Common myeloid progenitor, CD34-positive (primary cell): ENCODE measurements at regions not wholly inside any gene's neighbourhood (a gene's known extent, or its start where the extent isn't known, plus 50 kb on each side); places are given as distances from the start of the nearest gene placed in this dataset.

Source experiments
- CTCF ChIA-PET: fragments of 350-600 bp; sonication (Branson Sonifier 250); formaldehyde crosslinking; loops from one replicate; lab custom pipeline; 2021; ENCODE audit warnings: antibody characterized with exemption; lab: Charles Lee
- POLR2A ChIA-PET: fragments of 350-600 bp; sonication (Branson Sonifier 250); formaldehyde crosslinking; loops from one replicate; lab custom pipeline; 2021; ENCODE audit warnings: antibody characterized with exemption; lab: Charles Lee
- DNase-seq, 3 donors: peaks; one replicate each; pipeline versions ENCODE4 v3.0.0 to v3.0.0-alpha.2; 2013
- H3K27ac ChIP-seq, 2 experiments: 1 replicate in 1 of 2; 2 replicates in 1 of 2; pipeline ENCODE4 v1.7.0; 2013; ENCODE audit warnings: inconsistent platforms in 2 of 2, low read length in 2 of 2, mild to moderate bottlenecking in 2 of 2, low read depth in 1 of 2, moderate library complexity in 1 of 2; ENCODE audit not compliant: severe bottlenecking in 2 of 2, insufficient read depth in 1 of 2, poor library complexity in 1 of 2
- H3K27me3 ChIP-seq, 5 experiments: replicated peaks in 2 of 5; 1 replicate in 3 of 5; 2 replicates in 2 of 5; pipeline versions ENCODE4 v1.6.1 to v1.7.0; 2013; ENCODE audit warnings: low read length in 4 of 5, mild to moderate bottlenecking in 2 of 5, moderate library complexity in 2 of 5, inconsistent platforms in 1 of 5; ENCODE audit not compliant: insufficient read depth in 5 of 5, control insufficient read depth in 4 of 5
- H3K36me3 ChIP-seq, 4 experiments: 1 replicate in 2 of 4; 2 replicates in 2 of 4; pipeline versions ENCODE4 v1.6.1 to v1.7.0; 2013; ENCODE audit warnings: low read length in 3 of 4, control low read depth in 1 of 4, mild to moderate bottlenecking in 1 of 4; ENCODE audit not compliant: control insufficient read depth in 4 of 4, insufficient read depth in 4 of 4
- H3K4me1 ChIP-seq, 4 experiments: 1 replicate in 3 of 4; 2 replicates in 1 of 4; pipeline versions ENCODE4 v1.6.1 to v1.7.1; 2013; ENCODE audit warnings: low read length in 3 of 4, mild to moderate bottlenecking in 3 of 4, control low read depth in 1 of 4, inconsistent platforms in 1 of 4, moderate library complexity in 1 of 4; ENCODE audit not compliant: control insufficient read depth in 4 of 4, insufficient read depth in 4 of 4; ENCODE audit errors: control extremely low read depth in 1 of 4
- H3K4me3 ChIP-seq, 7 experiments: 1 replicate in 4 of 7; 2 replicates in 3 of 7; pipeline versions ENCODE4 v1.5.1 to v1.7.0; 2013; ENCODE audit warnings: mild to moderate bottlenecking in 7 of 7, low read length in 6 of 7, moderate library complexity in 6 of 7, inconsistent platforms in 2 of 7, low read depth in 2 of 7, control low read depth in 1 of 7; ENCODE audit not compliant: insufficient read depth in 4 of 7, control insufficient read depth in 1 of 7; ENCODE audit errors: extremely low read depth in 1 of 7
- H3K9me3 ChIP-seq, 5 experiments: 1 replicate in 4 of 5; 2 replicates in 1 of 5; pipeline versions ENCODE4 v1.6.1 to v1.7.1; 2013; ENCODE audit warnings: low read length in 4 of 5, mild to moderate bottlenecking in 2 of 5, inconsistent platforms in 1 of 5, low read depth in 1 of 5, moderate library complexity in 1 of 5; ENCODE audit not compliant: control insufficient read depth in 4 of 5, insufficient read depth in 2 of 5; ENCODE audit errors: control extremely low read depth in 1 of 5
- WGBS: methylation state at CpG from one replicate; pipeline ENCODE4 v1.1.5; 2013; ENCODE audit not compliant: insufficient coverage; 5-methylcytosine and 5-hydroxymethylcytosine counted together

DNA sequence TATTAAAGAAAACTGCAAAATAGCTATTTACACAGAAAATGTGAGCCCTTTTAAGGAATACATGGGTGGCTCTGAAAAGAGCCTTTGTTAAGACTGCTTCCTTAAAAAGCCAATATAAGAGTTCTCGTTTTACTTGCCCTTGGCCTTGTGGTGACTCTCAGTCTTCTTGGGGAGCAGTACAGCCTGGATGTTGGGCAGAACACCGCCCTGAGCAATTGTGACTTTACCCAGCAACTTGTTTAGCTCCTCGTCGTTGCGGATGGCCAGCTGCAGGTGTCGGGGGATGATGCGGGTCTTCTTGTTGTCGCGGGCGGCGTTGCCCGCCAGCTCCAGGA lies 111.5 kb downstream of the HFE start:
- H3K36me3 ChIP-seq, result peaks cover 0 to 7% (median 0%) of the 10 kb centered on the region in 4 experiments
- POLR2A ChIA-PET, result interaction anchor here (0.7 to 4.7 kb wide), 17 partner anchors 10 to 1695 kb away, joined by 3 to 92 read pairs (median 7); a partner anchor contains a TSS
- peak overlapping the region; percentile 80 to 99 (median 96) for H3K4me3 ChIP-seq
- CTCF ChIA-PET, result interaction anchor here (1.2 to 7.2 kb wide), 9 partner anchors 13 to 934 kb away, joined by 3 to 76 read pairs (median 5); a partner anchor contains a TSS
- H3K9me3 ChIP-seq, result no peaks in the 10 kb centered on the region
- peak overlapping the region; percentile 83 to 91 for H3K27ac ChIP-seq
- no peaks in the 10 kb centered on the region for H3K27me3 ChIP-seq
- WGBS, result 0% methylated on average over 9 of the region's 12 CpGs
- H3K4me1 ChIP-seq, result peaks cover 19 to 54% (median 43%) of the 10 kb centered on the region in 4 experiments
- peak in 1 of 3 donors; percentile 67 for DNase-seq

DNA sequence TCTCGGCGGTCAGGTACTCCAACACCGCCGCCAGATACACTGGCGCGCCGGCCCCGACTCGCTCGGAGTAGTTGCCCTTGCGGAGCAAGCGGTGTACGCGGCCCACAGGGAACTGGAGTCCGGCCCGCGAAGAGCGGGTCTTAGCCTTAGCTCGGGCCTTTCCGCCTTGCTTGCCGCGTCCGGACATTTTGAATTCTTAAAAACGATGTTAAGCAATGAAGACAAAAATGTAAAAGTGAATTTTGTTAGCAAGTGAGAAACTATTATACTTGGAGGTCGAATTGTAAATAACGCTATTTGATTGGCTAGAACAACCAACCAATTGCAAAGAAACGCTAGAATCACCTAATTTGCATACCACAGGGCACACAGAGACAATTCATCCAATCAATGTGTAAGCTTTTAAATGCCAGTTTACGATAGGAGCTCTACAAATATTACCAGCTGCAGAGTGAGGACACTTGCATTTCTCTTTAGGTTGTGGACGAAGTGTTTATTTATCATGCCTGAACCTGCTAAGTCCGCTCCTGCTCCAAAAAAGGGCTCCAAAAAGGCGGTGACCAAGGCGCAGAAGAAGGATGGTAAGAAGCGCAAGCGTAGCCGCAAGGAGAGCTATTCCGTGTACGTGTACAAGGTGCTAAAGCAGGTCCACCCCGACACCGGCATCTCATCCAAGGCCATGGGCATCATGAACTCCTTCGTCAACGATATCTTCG lies 112.0 kb downstream of the HFE start:
- Histone ChIP-seq H3K4me1 (peaks cover 23 to 58% (median 46%) of the 10 kb centered on the region in 4 experiments), H3K27me3 (no peaks in the 10 kb centered on the region), H3K36me3 (peaks cover 0 to 7% (median 0%) of the 10 kb centered on the region in 4 experiments), H3K27ac (peak overlapping the region; percentile 83 to 91), H3K9me3 (no peaks in the 10 kb centered on the region), H3K4me3 (peak overlapping the region; percentile 80 to 99 (median 96))
- POLR2A ChIA-PET, result interaction anchor here (0.7 to 4.7 kb wide), 18 partner anchors 10 to 1694 kb away, joined by 3 to 92 read pairs (median 6); a partner anchor contains a TSS
- CTCF ChIA-PET, result interaction anchor here (0.7 to 7.2 kb wide), 15 partner anchors 14 to 954 kb away, joined by 3 to 76 read pairs (median 4); a partner anchor contains a TSS
- WGBS, result 0% methylated on average over 33 of the region's 42 CpGs
- peak; percentile 95 to 98 (median 97) for DNase-seq

DNA sequence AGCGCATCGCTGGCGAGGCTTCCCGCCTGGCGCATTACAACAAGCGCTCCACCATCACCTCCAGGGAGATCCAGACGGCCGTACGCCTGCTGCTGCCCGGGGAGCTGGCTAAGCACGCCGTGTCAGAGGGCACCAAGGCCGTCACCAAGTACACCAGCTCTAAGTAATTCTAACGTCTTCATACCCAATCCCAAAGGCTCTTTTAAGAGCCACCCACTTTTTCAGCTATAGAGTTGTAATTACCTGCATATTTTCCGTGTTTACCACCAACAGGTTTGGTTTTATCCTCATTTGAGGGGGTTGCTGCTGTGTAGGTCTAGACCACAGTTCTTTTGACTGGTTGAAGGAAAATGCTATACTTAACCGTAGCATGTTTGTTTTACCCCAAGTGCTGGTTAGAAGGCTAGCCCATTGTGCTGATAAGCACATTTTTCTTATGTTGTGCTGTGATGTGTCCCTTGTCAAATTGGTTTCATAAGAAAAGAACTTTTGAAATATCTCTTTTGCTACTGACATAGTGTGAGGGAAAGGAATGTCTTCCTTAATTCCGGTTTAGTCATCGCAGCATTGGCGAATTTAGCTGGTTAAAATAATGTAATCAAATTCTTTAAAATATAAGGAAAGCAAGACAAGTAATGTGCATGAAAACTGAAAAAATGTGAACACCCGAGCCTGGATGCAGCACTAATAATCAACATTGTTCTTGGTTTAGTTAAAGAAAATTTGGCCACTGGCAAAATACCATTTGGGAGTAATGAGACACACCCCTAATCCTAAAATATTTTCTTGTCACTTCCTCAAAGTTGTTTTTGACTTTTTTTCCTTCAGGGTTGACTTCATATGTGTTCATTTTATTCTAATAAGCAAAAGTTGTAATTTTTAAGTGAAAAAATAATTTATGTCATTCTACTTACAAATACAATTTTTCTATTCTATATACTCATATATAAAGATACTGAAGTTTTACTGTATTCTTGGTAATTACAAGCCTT lies 112.8 kb downstream of the HFE start:
- CTCF ChIA-PET, result interaction anchor here (0.7 to 7.2 kb wide), 11 partner anchors 14 to 953 kb away, joined by 3 to 76 read pairs (median 4); a partner anchor contains a TSS
- Histone ChIP-seq H3K27ac (peak overlapping the region; percentile 36 to 91), H3K4me1 (peaks cover 18 to 55% (median 38%) of the 10 kb centered on the region in 4 experiments), H3K9me3 (no peaks in the 10 kb centered on the region), H3K27me3 (no peaks in the 10 kb centered on the region), H3K36me3 (peaks cover 0 to 7% (median 0%) of the 10 kb centered on the region in 4 experiments), H3K4me3 (peak overlapping the region; percentile 36 to 99 (median 88))
- DNase-seq, result peak in 2 of 3 donors; percentile 82 to 87
- 1% methylated on average over 17 of the region's 20 CpGs for WGBS
- POLR2A ChIA-PET, result interaction anchor here (0.8 to 4.7 kb wide), 14 partner anchors 11 to 1693 kb away, joined by 3 to 92 read pairs (median 10); a partner anchor contains a TSS

DNA sequence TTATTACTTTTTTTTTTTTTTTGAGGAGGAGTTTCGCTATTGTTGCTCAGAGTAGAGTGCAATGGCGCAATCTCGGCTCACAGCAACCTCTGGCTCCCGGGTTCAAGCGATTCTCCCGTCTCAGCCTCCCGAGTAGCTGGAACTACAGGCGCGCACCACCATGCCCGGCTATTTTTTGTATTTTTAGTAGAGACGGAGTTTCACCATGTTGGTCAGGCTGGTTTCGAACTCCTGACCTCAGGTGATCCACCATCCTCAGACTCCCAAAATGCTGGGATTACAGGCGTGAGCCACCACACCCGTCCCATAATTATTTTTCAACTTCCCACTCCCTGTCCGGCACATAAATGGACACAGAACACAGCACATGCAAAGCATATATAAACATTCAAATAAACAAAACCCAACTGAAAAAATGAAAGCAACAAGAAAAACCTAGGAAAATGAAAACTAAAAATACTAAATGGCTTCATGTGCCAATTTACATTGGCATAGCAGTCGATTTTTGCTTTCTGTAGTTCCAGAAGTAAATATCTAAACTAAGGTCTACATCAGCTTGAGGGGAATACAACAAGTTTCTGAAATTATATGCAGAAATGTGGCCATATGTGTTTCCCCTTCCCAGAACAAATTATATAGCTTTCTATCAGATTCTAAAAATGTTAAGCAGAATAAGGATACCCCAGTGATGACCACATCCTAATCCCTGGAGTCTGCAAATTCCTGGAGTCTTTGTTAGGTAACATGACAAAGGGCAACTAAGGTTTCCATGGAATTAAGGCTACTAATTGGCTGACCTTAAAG lies 113.9 kb downstream of the HFE start:
- H3K27ac ChIP-seq, result peak overlapping the region in 1 of 2 experiments; percentile 47
- H3K36me3 ChIP-seq, result peaks cover 0 to 7% (median 0%) of the 10 kb centered on the region in 4 experiments
- no peaks in the 10 kb centered on the region for H3K9me3 ChIP-seq
- 95% methylated on average over 13 of the region's 16 CpGs for WGBS
- peaks cover 24 to 52% (median 34%) of the 10 kb centered on the region in 4 experiments for H3K4me1 ChIP-seq
- H3K4me3 ChIP-seq, result peak overlapping the region in 3 of 7 experiments; percentile 7 to 80 (median 16)
- no peaks in the 10 kb centered on the region for H3K27me3 ChIP-seq
- ChIA-PET POLR2A (no interaction called here), CTCF (interaction anchor here (0.6 kb wide), 1 partner anchor 19 kb away, joined by 3 read pairs; no protein-coding TSS in a partner anchor)
- DNase-seq, result no peak

DNA sequence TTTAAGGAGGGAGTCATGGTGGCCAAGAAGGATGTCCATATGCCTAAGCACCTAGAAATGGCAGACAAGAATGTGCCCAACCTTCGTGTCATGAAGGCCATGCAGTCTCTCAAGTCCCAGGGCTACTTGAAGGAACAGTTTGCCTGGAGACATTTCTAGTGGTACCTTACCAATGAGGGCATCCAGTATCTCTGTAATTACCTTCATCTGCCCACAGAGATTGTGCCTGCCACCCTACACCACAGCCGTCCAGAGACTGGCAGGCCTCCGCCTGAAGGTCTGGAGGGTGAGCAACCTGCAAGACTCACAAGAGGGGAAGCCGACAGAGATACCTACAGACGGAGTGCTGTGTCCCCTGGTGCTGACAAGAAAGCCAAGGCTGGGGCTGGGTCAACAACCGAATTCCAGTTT lies 115.0 kb downstream of the HFE start:
- DNase-seq, result no peak
- Histone ChIP-seq H3K27ac (peak overlapping the region in 1 of 2 experiments; percentile 47), H3K36me3 (peaks cover 0 to under 1% (median 0%) of the 10 kb centered on the region in 4 experiments), H3K4me1 (peaks cover 19 to 54% (median 38%) of the 10 kb centered on the region in 4 experiments), H3K27me3 (no peaks in the 10 kb centered on the region), H3K4me3 (no peak overlapping the region), H3K9me3 (no peaks in the 10 kb centered on the region)
- POLR2A ChIA-PET, result no interaction called here
- 92% methylated on average over 6 of the region's 6 CpGs for WGBS
- CTCF ChIA-PET, result interaction anchor here (0.6 to 1.2 kb wide), 3 partner anchors 14 to 49 kb away, joined by 3 to 4 read pairs (median 3); a partner anchor contains a TSS
